Right atrium auricular region (tissue), 2 donors: ENCODE measurements at regions not wholly inside any gene's neighbourhood (a gene's known extent, or its start where the extent isn't known, plus 50 kb on each side); places are given as distances from the start of the nearest gene placed in this dataset.

Source experiments
- DNase-seq: peaks from one replicate; pipeline ENCODE4 v3.0.0-alpha.2; 2019; ENCODE audit warnings: low spot score
- H3K27ac ChIP-seq, 2 donors: fragments of 200-600 bp; sonication (generic); 1 replicate in 1 of 2; 2 replicates in 1 of 2; pipeline ENCODE4 v1.5.1; 2016 to 2019
- H3K27me3 ChIP-seq, 2 donors: fragments of 200-600 bp; sonication (generic); one replicate each; pipeline versions ENCODE4 v1.5.1 to v1.6.0; 2017 to 2019
- H3K36me3 ChIP-seq: fragments of 200-600 bp; sonication (generic); one replicate; pipeline ENCODE4 v1.5.1; 2016
- H3K4me1 ChIP-seq, 2 donors: fragments of 200-600 bp; sonication (generic); one replicate each; pipeline versions ENCODE4 v1.5.1 to v1.6.0; 2017 to 2019
- H3K4me3 ChIP-seq, 2 donors: fragments of 200-600 bp; sonication (generic); 1 replicate in 1 of 2; 2 replicates in 1 of 2; pipeline ENCODE4 v1.5.1; 2017 to 2019; ENCODE audit warnings: mild to moderate bottlenecking in 1 of 2, moderate library complexity in 1 of 2
- H3K9me3 ChIP-seq, 2 donors: fragments of 200-600 bp; sonication (generic); one replicate each; pipeline ENCODE4 v1.5.1; 2019
- TF ChIP-seq, protein P1 (sequence below), 2 donors: fragments of 200-600 bp; sonication (generic); IDR thresholded peaks; one replicate each; pipeline ENCODE4 v1.5.1; 2019; ENCODE audit warnings: antibody characterized with exemption in 2 of 2

DNA sequence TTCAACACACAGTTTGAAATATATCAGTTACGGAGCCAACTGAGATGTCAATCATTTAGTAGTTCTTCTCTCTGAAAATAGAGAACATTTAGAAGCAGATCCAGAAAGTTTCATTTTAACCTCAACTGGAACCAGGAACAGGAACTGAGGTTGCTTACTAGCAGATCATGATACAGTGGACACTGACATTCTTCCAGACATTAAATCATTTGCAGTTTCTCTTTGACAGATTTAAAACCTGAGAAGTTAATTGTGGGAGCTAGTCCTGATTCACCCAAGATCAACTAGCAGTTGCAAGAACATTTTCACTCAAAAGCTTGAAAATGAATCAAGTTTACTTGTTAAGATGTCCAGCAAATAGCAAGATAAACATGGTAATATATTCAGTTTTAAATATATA is 135.4 kb downstream of the SLC17A6 start:
- no peak for DNase-seq
- no peaks in the 10 kb centered on the region for H3K4me1 ChIP-seq
- no peak overlapping the region for H3K27ac ChIP-seq

DNA sequence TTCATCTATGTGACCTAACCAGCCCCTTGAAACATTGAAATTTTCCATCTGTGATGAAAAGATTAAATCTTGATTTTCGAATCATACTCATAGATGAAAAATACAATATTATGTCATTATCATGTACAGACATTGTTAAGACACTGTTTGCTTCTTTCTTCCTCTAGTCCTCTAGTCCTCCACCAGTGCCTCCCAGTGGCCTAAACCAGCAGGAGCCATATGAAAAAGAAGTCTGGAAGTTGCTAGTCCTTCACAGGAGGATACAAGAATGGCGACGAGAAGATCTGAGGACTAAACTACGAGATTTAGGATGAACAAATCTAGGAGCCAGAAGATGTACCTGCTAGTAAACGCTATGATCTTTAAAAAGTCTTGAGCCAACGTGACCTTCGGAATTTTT is 134.1 kb downstream of the SLC17A6 start:
- TF ChIP-seq, protein P1, sequence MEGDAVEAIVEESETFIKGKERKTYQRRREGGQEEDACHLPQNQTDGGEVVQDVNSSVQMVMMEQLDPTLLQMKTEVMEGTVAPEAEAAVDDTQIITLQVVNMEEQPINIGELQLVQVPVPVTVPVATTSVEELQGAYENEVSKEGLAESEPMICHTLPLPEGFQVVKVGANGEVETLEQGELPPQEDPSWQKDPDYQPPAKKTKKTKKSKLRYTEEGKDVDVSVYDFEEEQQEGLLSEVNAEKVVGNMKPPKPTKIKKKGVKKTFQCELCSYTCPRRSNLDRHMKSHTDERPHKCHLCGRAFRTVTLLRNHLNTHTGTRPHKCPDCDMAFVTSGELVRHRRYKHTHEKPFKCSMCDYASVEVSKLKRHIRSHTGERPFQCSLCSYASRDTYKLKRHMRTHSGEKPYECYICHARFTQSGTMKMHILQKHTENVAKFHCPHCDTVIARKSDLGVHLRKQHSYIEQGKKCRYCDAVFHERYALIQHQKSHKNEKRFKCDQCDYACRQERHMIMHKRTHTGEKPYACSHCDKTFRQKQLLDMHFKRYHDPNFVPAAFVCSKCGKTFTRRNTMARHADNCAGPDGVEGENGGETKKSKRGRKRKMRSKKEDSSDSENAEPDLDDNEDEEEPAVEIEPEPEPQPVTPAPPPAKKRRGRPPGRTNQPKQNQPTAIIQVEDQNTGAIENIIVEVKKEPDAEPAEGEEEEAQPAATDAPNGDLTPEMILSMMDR (IDR thresholded peaks at IDR 0.05): no peak
- no peaks in the 10 kb centered on the region for H3K4me1 ChIP-seq
- no peak for DNase-seq

More for the DNA sequence above, 135.4 kb downstream of the SLC17A6 start:
- H3K27me3 ChIP-seq: no peaks in the 10 kb centered on the region
- H3K4me3 ChIP-seq: no peak overlapping the region
- no peaks in the 10 kb centered on the region for H3K36me3 ChIP-seq
- TF ChIP-seq, protein P1 (IDR thresholded peaks at IDR 0.05): no peak
- H3K9me3 ChIP-seq: no peaks in the 10 kb centered on the region

DNA sequence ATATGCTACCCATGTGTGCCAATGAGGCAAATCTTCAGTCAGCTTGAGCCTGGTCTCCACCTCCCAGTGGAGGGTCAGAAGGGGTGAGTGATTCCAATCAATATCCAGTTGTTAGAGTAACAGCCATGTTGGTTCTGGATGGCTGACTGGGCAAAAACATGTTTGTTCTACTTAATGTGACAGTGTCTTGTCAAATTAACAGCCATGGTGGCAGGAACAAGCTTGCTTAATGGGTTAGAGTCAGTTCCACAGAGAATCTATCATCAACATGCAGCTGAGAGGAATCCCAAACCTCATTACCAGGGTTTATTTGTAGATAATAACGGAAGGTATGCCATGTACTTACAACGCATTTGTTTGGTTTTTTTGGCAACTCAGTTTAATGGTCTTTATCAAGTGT is 133.2 kb downstream of the SLC17A6 start:
- Histone ChIP-seq H3K36me3 (no peaks in the 10 kb centered on the region), H3K9me3 (no peaks in the 10 kb centered on the region), H3K4me1 (no peaks in the 10 kb centered on the region), H3K27me3 (no peaks in the 10 kb centered on the region), H3K27ac (no peak overlapping the region), H3K4me3 (no peak overlapping the region)
- DNase-seq: no peak
- TF ChIP-seq, protein P1 (IDR thresholded peaks at IDR 0.05): no peak

More for the DNA sequence above, 134.1 kb downstream of the SLC17A6 start:
- H3K27ac ChIP-seq: no peak overlapping the region
- no peaks in the 10 kb centered on the region for H3K9me3 ChIP-seq
- H3K36me3 ChIP-seq: no peaks in the 10 kb centered on the region
- no peaks in the 10 kb centered on the region for H3K27me3 ChIP-seq
- H3K4me3 ChIP-seq: no peak overlapping the region

DNA sequence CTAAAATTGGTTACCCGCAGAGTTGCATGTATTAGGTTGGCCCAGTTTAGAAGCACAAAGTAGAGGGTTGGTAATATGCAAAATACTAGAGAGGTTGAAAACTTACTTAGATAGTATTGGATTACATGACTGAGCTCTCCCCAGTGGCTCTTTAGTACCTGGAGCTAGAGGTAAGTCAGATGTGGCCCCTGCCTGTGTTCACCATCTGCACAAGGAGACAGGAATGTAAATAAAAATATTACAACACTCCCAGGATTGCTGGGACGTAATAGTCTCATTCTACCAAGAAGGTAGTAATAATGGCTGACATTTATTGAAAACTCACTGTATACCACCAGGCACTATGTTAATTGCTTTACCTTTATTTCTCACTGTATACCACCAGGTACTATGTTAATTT is 129.6 kb downstream of the SLC17A6 start:
- Histone ChIP-seq H3K4me1 (no peaks in the 10 kb centered on the region), H3K27me3 (no peaks in the 10 kb centered on the region), H3K4me3 (no peak overlapping the region), H3K9me3 (no peaks in the 10 kb centered on the region), H3K27ac (no peak overlapping the region), H3K36me3 (no peaks in the 10 kb centered on the region)
- TF ChIP-seq, protein P1 (IDR thresholded peaks at IDR 0.05): no peak
- DNase-seq: no peak

DNA sequence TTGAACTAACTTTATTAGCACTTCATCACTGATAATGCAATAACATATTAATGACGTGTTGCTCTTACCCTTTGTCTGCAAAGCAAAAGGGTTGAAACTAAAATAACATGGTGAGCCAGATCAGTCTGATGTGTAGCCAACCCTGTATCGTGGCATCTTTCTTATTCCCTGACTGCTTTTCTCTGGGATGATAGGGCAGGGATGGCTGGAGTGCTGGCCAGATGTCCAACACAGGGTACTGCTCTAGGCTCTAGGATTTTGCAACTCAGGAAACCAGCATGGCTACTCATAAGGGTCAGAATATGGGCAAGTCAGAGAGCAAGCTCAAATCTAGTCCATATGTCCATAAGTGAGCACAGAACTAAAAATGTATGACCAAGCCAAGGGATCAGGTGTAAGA is 129.1 kb downstream of the SLC17A6 start:
- H3K27me3 ChIP-seq: no peaks in the 10 kb centered on the region
- TF ChIP-seq, protein P1 (IDR thresholded peaks at IDR 0.05): no peak
- H3K9me3 ChIP-seq: no peaks in the 10 kb centered on the region
- no peak overlapping the region for H3K27ac ChIP-seq
- H3K4me3 ChIP-seq: no peak overlapping the region
- H3K4me1 ChIP-seq: no peaks in the 10 kb centered on the region
- no peaks in the 10 kb centered on the region for H3K36me3 ChIP-seq
- no peak for DNase-seq

DNA sequence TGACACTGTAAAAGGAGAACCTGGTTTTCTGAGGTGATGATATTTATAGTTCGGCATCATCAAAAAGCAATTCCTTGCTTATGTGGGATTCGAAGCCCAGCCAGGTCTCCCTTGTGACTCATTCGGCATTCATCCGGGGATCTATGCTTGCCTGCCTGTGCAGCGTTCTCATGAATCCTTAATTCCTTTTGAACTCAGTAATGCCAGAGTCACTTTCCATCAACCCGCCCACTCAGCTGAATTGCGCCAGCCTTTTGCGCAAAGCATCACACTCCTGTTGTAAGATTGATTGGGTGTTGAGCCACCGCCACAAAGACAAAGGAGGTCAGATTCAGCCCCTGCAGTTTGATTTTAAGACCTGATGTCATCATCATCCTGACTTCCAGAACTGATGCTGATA is 128.6 kb downstream of the SLC17A6 start:
- no peaks in the 10 kb centered on the region for H3K4me1 ChIP-seq
- H3K36me3 ChIP-seq: no peaks in the 10 kb centered on the region
- TF ChIP-seq, protein P1 (IDR thresholded peaks at IDR 0.05): no peak
- H3K27me3 ChIP-seq: no peaks in the 10 kb centered on the region
- H3K4me3 ChIP-seq: no peak overlapping the region
- H3K9me3 ChIP-seq: no peaks in the 10 kb centered on the region
- no peak overlapping the region for H3K27ac ChIP-seq
- no peak for DNase-seq
